GM19468 (cell line): ENCODE measurements at regions not wholly inside any gene's neighbourhood (a gene's known extent, or its start where the extent isn't known, plus 50 kb on each side); places are given as distances from the start of the nearest gene placed in this dataset.

Experiments
- ATAC-seq: cut with Tn5 transposase; IDR thresholded peaks from one replicate; pipeline ENCODE4 v1.9.1; 2021; ENCODE audit warnings: mild to moderate bottlenecking, moderate library complexity, moderate number of reproducible peaks; ENCODE audit not compliant: unreplicated experiment; ENCODE audit errors: extremely low read depth

DNA sequence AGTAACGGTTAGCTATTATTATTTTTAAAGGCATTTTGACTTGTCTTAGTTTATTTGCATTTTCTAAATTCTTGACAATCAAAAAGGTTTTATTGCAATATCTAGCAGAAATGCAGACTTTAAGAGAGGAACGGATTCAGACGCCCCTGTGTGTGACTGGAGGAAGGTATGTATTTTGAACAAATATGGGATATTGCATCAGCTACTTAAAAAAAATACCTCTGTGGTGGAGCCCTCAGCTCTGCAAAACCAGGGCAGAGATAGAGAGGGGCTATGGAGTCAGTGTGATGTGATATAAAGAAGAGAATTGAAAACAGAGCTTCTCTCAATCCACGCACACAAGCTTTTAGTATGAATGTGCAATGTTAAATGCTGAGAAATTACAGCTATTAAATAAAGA is 142.4 kb downstream of the ICE1 start:
- ATAC-seq = no peak

DNA sequence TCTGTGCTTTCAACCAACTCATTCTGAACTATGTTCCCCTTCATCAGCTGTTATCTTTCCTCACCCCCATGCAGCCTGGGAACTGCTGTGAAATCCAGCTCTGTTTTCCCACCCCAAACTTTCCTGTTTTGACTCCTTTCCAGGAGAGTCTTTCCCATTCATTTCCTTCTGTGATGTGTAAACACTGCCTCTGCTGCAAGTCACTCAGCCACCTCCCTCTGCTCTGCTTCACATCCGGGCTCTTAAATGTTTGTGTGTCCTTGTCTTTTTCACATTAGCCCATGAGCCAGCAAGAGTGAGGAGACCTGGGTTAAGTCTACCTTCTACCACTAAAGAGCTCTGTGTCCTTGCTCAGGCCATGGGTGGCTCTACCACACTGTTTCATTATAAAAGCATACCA is 137.5 kb downstream of the ICE1 start:
- ATAC-seq = no peak

DNA sequence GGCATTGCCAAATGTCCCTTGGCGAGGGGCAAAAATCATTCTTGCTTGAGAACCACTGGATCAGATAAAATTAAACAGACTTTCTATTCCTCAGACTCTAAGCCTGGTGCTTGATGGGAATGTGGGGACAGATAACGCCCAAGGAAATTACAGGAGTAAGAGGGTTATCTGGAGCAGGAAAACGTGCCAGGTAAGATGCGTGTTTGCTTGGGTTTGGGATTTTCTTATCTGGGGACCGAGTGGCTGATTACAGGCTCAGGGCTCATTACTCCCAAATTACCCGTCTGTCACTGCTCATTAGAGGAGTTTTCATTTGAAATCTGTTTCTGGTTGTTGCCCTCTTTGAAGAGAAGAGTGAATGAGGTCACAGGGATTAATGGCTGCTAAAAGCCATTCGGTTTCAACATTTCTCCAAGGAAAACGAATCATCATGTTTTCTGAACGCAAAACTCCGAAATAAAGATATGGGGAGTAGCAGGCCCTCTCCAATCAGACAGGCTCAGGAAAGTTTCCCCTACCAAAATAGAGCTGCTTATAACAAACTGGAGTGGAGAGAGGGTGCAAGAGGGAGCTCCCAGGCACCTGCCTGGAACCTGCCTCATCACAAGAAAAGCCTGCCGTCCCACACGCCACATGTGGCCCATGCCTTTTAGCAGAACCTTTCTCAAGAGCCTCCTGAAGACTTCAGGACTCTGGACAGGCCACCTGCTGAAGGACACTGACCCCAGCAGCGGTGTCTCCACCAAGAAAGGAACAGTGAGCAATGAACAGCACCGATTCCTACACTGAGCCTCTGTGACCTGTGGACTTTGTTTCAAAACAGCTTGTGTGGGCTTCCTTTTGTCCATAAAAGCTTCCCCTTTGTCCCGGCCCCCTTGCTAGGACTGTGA is 136.4 kb downstream of the ICE1 start:
- no peak for ATAC-seq

DNA sequence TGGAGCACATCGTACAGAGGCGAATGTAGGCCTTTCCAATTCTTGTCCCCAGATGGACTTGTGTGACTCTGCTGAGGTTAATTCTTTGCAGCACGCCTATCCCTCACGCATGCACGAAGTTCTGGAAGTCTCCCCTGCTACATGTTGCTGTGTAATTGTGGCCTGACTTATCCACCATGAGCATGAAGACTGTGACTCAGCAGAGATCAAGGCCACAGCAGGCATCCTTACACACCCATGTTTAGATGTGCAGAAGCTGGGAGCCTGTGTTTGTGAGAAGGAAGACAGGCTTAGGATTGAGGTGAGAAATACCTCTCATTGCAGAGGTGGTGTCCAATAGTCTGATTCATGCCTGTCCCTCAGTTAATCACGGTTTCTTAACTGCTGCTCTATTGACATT is 135.6 kb downstream of the ICE1 start:
- ATAC-seq = no peak

DNA sequence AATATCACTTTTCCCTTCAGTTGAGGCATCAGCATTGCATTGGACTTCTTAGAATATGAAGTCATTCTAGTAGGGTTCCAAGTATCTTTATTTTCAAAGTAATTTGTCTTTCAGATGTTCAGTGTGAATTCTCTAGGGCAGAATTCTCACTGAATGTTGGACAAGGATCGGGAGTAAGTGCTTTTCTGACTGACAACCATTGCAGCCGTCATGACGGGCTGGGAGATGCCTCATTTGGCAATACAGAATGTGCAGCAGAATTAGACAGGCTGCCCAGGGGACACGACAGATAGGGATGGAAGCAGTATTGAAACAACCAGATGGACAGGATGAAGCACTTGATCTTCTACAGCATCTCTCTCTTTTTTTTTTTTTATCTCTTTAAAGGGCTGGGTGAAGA is 129.0 kb downstream of the ICE1 start:
- no peak for ATAC-seq

DNA sequence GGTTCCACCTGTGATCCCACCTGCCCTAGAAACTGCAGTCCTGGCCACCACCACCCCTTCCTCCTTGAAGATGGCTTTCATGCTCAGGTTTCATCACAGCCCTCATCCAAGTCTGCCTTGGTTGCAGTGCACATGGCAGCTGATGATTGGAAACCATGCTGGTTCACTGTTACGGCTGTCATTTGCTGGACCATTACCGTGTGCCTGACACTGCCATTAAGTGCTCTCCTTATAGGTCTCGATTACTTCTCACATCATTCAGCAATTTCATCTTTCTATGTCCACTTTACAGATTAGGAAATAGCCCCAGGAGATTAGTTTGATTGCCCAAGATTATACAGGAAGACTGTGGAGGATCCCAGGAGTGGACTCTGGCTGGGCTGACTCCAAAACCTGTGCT is 123.9 kb downstream of the ICE1 start:
- ATAC-seq = no peak

DNA sequence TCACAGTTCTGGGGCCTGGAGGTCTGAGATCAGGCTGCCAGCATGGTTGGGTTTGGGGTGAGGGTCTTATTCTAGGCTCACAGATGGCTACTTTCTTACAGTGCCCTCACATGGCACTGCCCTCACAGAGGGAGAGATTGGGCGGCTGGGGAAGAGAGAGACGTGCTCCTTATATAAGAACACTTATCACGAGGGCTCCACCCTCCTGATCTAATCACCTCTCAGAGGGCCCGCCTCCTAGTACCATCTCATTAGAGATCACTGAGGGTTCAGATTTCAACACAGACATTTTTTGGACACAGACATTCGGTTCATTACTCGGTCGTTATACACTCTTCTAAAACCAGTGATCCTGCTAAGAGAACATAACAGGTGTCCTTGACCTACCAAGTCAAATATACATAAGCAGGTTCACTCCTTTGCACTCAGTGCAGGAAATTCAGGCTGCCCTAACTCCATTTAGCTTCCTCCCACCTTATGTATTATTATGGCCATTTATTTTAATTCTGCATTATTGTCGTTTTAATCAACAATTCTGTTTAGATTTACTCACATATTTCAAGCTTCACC is 121.7 kb downstream of the ICE1 start:
- no peak for ATAC-seq

DNA sequence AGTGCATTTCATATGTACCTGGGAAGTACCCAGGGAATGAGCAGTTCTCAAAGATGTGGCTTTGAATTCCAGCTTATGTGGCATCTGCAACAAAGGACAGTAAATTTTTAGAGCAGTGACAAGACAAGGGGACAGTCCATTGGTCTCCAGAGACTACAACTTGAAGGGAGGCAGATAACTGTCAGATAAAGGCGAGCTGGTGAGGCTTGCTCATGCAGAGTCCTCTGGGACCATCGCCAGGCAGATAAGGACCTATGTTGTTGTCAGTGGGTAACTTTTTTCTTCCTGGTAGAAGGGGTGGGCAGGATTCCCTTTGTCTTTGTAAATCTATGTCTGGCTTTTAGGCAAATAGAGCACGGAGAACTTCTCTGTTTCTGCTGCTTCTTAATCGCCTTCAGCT is 120.2 kb downstream of the ICE1 start:
- no peak for ATAC-seq

DNA sequence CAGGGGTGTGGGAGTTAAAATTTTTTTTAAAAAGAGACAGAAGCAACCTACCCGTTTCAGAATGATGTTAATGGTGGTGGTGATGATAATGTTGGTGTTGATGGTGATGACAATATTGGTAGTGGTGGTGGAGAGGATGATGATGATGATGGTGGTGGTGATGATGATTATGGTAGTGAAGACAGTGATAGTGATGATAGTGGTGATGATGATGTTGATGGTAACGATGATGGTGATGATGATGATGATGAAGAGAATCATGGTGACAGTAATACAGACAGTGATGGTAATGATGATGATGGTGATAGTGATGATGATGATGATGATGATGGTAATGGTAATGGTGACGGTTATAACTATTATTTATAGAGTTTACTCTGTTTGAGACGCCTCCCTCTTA is 117.6 kb downstream of the ICE1 start:
- ATAC-seq = no peak
